Mesendoderm (in vitro differentiated cells): ENCODE measurements at regions not wholly inside any gene's neighbourhood (a gene's known extent, or its start where the extent isn't known, plus 50 kb on each side); places are given as distances from the start of the nearest gene placed in this dataset.
"Not testable (repeated sequence)": the region's sequence is repeated elsewhere in the genome, so short reads cannot be mapped to it uniquely, and the experiment has no call there.

Experiments
- DNase-seq: peaks from one replicate; pipeline ENCODE4 v3.0.0; 2013
- H2AK5ac ChIP-seq: 2 replicates; pipeline ENCODE4 v1.6.1; 2013; ENCODE audit warnings: low read length, inconsistent platforms
- H2BK120ac ChIP-seq: 2 replicates; pipeline ENCODE4 v1.6.1; 2013; ENCODE audit warnings: low read depth, mild to moderate bottlenecking, low read length, moderate library complexity, mixed read lengths
- H2BK15ac ChIP-seq: replicated peaks from 2 replicates; pipeline ENCODE4 v1.6.1; 2013; ENCODE audit warnings: low read depth, mild to moderate bottlenecking, moderate library complexity
- H2BK5ac ChIP-seq: 2 replicates; pipeline ENCODE4 v1.6.1; 2013; ENCODE audit warnings: low read length, inconsistent platforms
- H3K18ac ChIP-seq: 2 replicates; pipeline ENCODE4 v1.6.1; 2013; ENCODE audit warnings: mild to moderate bottlenecking, low read length, mixed read lengths
- H3K23ac ChIP-seq: one replicate; pipeline ENCODE4 v1.6.1; 2013; ENCODE audit warnings: low read length
- H3K27ac ChIP-seq: 2 replicates; pipeline ENCODE4 v1.5.1; 2013; ENCODE audit warnings: low read depth, mild to moderate bottlenecking, inconsistent platforms, low read length, moderate library complexity
- H3K27me3 ChIP-seq: 2 replicates; pipeline ENCODE4 v1.6.1; 2013; ENCODE audit warnings: low read length, control low read depth, mild to moderate bottlenecking, inconsistent platforms; ENCODE audit not compliant: insufficient read depth, poor library complexity
- H3K36me3 ChIP-seq: 2 replicates; pipeline ENCODE4 v1.6.1; 2013; ENCODE audit warnings: low read length, inconsistent platforms; ENCODE audit not compliant: control insufficient read depth, insufficient read depth
- H3K4ac ChIP-seq: one replicate; pipeline ENCODE4 v1.6.1; 2013; ENCODE audit warnings: low read depth, mild to moderate bottlenecking, low read length, moderate library complexity
- H3K4me1 ChIP-seq: 2 replicates; pipeline ENCODE4 v1.6.1; 2013; ENCODE audit warnings: low read depth, low read length, inconsistent platforms; ENCODE audit not compliant: control insufficient read depth
- H3K4me2 ChIP-seq: 2 replicates; pipeline ENCODE4 v1.6.1; 2013; ENCODE audit warnings: low read length
- H3K4me3 ChIP-seq: 2 replicates; pipeline ENCODE4 v1.5.1; 2013; ENCODE audit warnings: mild to moderate bottlenecking, low read length
- H3K56ac ChIP-seq: one replicate; pipeline ENCODE4 v1.6.1; 2013; ENCODE audit warnings: low read length
- H3K79me1 ChIP-seq: 2 replicates; pipeline ENCODE4 v1.6.1; 2013; ENCODE audit warnings: low read length, inconsistent platforms
- H3K79me2 ChIP-seq: 2 replicates; pipeline ENCODE4 v1.6.1; 2013; ENCODE audit warnings: mild to moderate bottlenecking, low read length; ENCODE audit not compliant: control insufficient read depth, insufficient read depth
- H3K9ac ChIP-seq: 2 replicates; pipeline ENCODE4 v1.6.1; 2013; ENCODE audit warnings: low read length, inconsistent platforms
- H4K5ac ChIP-seq: one replicate; pipeline ENCODE4 v1.6.1; 2013; ENCODE audit warnings: low read length
- H4K8ac ChIP-seq: one replicate; pipeline ENCODE4 v1.6.1; 2013; ENCODE audit warnings: low read depth, mild to moderate bottlenecking, control low read depth, low read length, moderate library complexity
- WGBS: extraction: QIAGEN DNeasy Blood & Tissue Kit; methylation state at CpG from one replicate; pipeline ENCODE4 v1.1.7; 2013; ENCODE audit warnings: low lambda C conversion rate, missing lambda C conversion rate; ENCODE audit not compliant: insufficient coverage; ENCODE audit errors: extremely low coverage; 5-methylcytosine and 5-hydroxymethylcytosine counted together

GRCh38 chr16:13739621-13740373 is 180.2 kb upstream of the ERCC4 start:
- not testable (repeated sequence) for H3K27ac ChIP-seq, H4K5ac ChIP-seq, H3K4me3 ChIP-seq, H2BK5ac ChIP-seq, H3K4me1 ChIP-seq, H3K4ac ChIP-seq, H3K79me1 ChIP-seq, H3K4me2 ChIP-seq, H3K18ac ChIP-seq, H3K36me3 ChIP-seq, H3K9ac ChIP-seq, H2AK5ac ChIP-seq, H4K8ac ChIP-seq, H3K27me3 ChIP-seq, H3K56ac ChIP-seq, H2BK15ac ChIP-seq, H3K79me2 ChIP-seq, H2BK120ac ChIP-seq, H3K23ac ChIP-seq
- whole genome bisulfite sequencing: no CpG with 5 or more reads among the region's 14 CpGs
- peak; percentile 3 for DNase-seq

- H3K79me2 ChIP-seq: no peaks in the 10 kb centered on the region
- no peak for DNase-seq
- H3K9ac ChIP-seq: no peak overlapping the region
- H3K18ac ChIP-seq: no peak overlapping the region
- no peak overlapping the region for H2AK5ac ChIP-seq
- no peak overlapping the region for H3K27ac ChIP-seq
- no peak overlapping the region for H2BK15ac ChIP-seq
- no peak overlapping the region for H2BK120ac ChIP-seq
- no peak overlapping the region for H2BK5ac ChIP-seq
- H3K4me1 ChIP-seq: no peaks in the 10 kb centered on the region
- no peak overlapping the region for H3K4ac ChIP-seq
- no peak overlapping the region for H3K56ac ChIP-seq
- no peak overlapping the region for H3K4me3 ChIP-seq
- no peak overlapping the region for H3K23ac ChIP-seq
- H4K8ac ChIP-seq: no peak overlapping the region
- no peak overlapping the region for H4K5ac ChIP-seq
- H3K79me1 ChIP-seq: no peaks in the 10 kb centered on the region
- H3K36me3 ChIP-seq: no peaks in the 10 kb centered on the region
- H3K27me3 ChIP-seq: no peaks in the 10 kb centered on the region
- H3K4me2 ChIP-seq: no peak overlapping the region
These were observed 177.0 kb upstream of the ERCC4 start for GRCh38 chr16:13742928-13743327.

- no peaks in the 10 kb centered on the region for H3K27me3 ChIP-seq
- H3K56ac ChIP-seq: no peak overlapping the region
- H3K4me3 ChIP-seq: no peak overlapping the region
- no peak overlapping the region for H2BK120ac ChIP-seq
- no peak overlapping the region for H2BK5ac ChIP-seq
- DNase-seq: no peak
- no peak overlapping the region for H2BK15ac ChIP-seq
- H3K36me3 ChIP-seq: no peaks in the 10 kb centered on the region
- no peak overlapping the region for H3K9ac ChIP-seq
- no peak overlapping the region for H4K8ac ChIP-seq
- H3K27ac ChIP-seq: no peak overlapping the region
- H3K4ac ChIP-seq: no peak overlapping the region
- no peak overlapping the region for H4K5ac ChIP-seq
- no peak overlapping the region for H2AK5ac ChIP-seq
- no CpG with 5 or more reads among the region's 1 CpG for WGBS
- H3K18ac ChIP-seq: no peak overlapping the region
- no peak overlapping the region for H3K4me2 ChIP-seq
- no peaks in the 10 kb centered on the region for H3K79me2 ChIP-seq
- H3K79me1 ChIP-seq: no peaks in the 10 kb centered on the region
- H3K23ac ChIP-seq: no peak overlapping the region
- H3K4me1 ChIP-seq: no peaks in the 10 kb centered on the region
These were observed 176.4 kb upstream of the ERCC4 start for GRCh38 chr16:13743571-13743970.

DNA sequence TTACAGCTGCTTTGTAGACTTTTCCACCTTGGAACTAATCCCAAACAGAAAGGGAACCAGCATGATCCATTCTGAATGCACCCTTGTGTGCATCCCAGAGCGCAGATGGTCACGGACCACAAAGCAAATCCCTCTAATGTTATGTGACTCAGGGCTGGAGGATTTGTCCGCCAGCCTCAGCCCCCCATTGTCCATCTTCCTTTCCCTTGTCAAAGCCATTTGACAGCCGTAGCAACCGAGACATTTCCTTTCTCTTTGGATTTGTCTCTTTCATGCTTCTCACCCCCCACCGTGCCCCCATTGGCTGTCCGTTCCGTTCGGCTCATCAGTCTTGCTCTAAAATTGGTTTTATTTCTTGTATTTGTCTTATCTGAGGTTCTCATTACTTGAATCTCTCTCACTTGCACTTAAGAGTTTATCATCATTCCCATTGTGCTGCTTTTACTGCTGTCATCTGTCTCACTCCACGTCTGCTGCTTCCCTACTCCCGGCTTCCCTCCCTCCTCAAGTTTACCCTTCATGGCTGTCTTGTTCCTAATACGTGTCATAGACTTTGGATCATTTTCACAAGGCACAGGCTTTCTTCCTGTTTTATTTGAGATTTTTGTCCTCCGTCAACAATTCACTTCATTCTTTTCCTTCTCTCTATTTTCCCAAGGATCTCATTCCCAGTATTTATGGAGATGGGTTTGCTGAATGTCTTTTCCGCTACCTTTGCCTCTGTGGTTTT is 163.4 kb upstream of the ERCC4 start:
- no peaks in the 10 kb centered on the region for H3K79me1 ChIP-seq
- no peak overlapping the region for H3K4me3 ChIP-seq
- H2BK120ac ChIP-seq: no peak overlapping the region
- no peak overlapping the region for H2AK5ac ChIP-seq
- no peak overlapping the region for H4K8ac ChIP-seq
- no peak overlapping the region for H2BK15ac ChIP-seq
- no peaks in the 10 kb centered on the region for H3K4me1 ChIP-seq
- H3K18ac ChIP-seq: no peak overlapping the region
- no CpG with 5 or more reads among the region's 14 CpGs for WGBS
- H3K4ac ChIP-seq: no peak overlapping the region
- H3K4me2 ChIP-seq: no peak overlapping the region
- no peaks in the 10 kb centered on the region for H3K79me2 ChIP-seq
- H3K27me3 ChIP-seq: no peaks in the 10 kb centered on the region
- no peak overlapping the region for H3K27ac ChIP-seq
- H3K56ac ChIP-seq: no peak overlapping the region
- no peak overlapping the region for H3K23ac ChIP-seq
- no peaks in the 10 kb centered on the region for H3K36me3 ChIP-seq
- no peak overlapping the region for H2BK5ac ChIP-seq
- H4K5ac ChIP-seq: no peak overlapping the region
- no peak for DNase-seq
- no peak overlapping the region for H3K9ac ChIP-seq

DNA sequence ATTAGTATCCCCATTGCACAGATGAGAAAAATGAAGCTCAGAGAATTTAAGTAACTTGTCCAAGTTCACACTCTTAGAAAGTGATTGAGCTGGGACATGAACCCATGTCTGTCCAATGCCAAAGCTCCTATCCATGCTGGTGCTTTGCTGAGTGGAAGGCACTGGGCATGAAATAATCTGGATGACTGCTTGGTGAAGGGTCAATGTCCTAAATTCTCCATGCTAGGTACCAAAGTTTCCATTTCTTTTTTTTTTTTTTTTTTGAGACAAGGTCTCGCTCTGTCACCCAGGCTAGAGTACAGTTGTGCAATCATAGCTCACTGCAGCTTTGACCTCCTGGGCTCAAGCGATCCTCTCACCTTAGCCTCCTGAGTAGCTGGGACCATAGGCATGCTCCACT is 153.6 kb upstream of the ERCC4 start:
- H3K4ac ChIP-seq: no peak overlapping the region
- no peak overlapping the region for H4K8ac ChIP-seq
- H3K4me1 ChIP-seq: no peaks in the 10 kb centered on the region
- H3K56ac ChIP-seq: no peak overlapping the region
- H3K79me2 ChIP-seq: no peaks in the 10 kb centered on the region
- H2BK15ac ChIP-seq: no peak overlapping the region
- H3K23ac ChIP-seq: no peak overlapping the region
- no peaks in the 10 kb centered on the region for H3K27me3 ChIP-seq
- no peak overlapping the region for H3K4me2 ChIP-seq
- no peak overlapping the region for H3K27ac ChIP-seq
- no peaks in the 10 kb centered on the region for H3K36me3 ChIP-seq
- H4K5ac ChIP-seq: no peak overlapping the region
- no peak overlapping the region for H2AK5ac ChIP-seq
- no peaks in the 10 kb centered on the region for H3K79me1 ChIP-seq
- no peak for DNase-seq
- H2BK120ac ChIP-seq: no peak overlapping the region
- no peak overlapping the region for H2BK5ac ChIP-seq
- no peak overlapping the region for H3K9ac ChIP-seq
- H3K4me3 ChIP-seq: no peak overlapping the region
- no CpG with 5 or more reads among the region's 2 CpGs for WGBS
- H3K18ac ChIP-seq: no peak overlapping the region
